ENCODE measurements at regions not wholly inside any gene's neighbourhood (a gene's known extent, or its start where the extent isn't known, plus 50 kb on each side); places are given as distances from the start of the nearest gene placed in this dataset.
"Not testable (repeated sequence)": the region's sequence is repeated elsewhere in the genome, so short reads cannot be mapped to it uniquely, and the experiment has no call there.

GRCh38 chr3:14033023-14033422 lies 91.6 kb downstream of the CHCHD4 start:
- no peak for DNase-seq
- no peak for TF ChIP-seq POLR2A (IDR thresholded peaks at IDR 0.05)
- no peak for TF ChIP-seq CTCF (IDR thresholded peaks at IDR 0.05)

GRCh38 chr3:14031271-14031670 lies 93.4 kb downstream of the CHCHD4 start:
- Histone ChIP-seq H3K36me3 (no peaks in the 10 kb centered on the region), H3K4me1 (no peaks in the 10 kb centered on the region), H3K27me3 (no peaks in the 10 kb centered on the region), H3K27ac (no peak overlapping the region), H3K9me3 (peaks cover 0 to 3% (median 0%) of the 10 kb centered on the region in 4 donors), H3K4me3 (no peak overlapping the region)
- TF ChIP-seq CTCF (IDR thresholded peaks at IDR 0.05) (no peak), POLR2A (IDR thresholded peaks at IDR 0.05) (no peak)
- no peak for DNase-seq

More at GRCh38 chr3:14033023-14033422, 91.6 kb downstream of the CHCHD4 start:
- Histone ChIP-seq H3K4me3 (no peak overlapping the region), H3K9me3 (peaks cover 0 to 8% (median 2%) of the 10 kb centered on the region in 4 donors), H3K4me1 (no peaks in the 10 kb centered on the region), H3K27ac (no peak overlapping the region), H3K27me3 (no peaks in the 10 kb centered on the region), H3K36me3 (no peaks in the 10 kb centered on the region)

- H3K4me1 ChIP-seq, H3K27me3 ChIP-seq, H3K27ac ChIP-seq, H3K36me3 ChIP-seq, DNase-seq, H3K4me3 ChIP-seq, H3K9me3 ChIP-seq: not testable (repeated sequence)
These were observed 95.2 kb downstream of the CHCHD4 start for GRCh38 chr3:14029390-14029995.

- not testable (repeated sequence) for H3K9me3 ChIP-seq, DNase-seq, H3K4me1 ChIP-seq, H3K36me3 ChIP-seq, H3K4me3 ChIP-seq, H3K27ac ChIP-seq, H3K27me3 ChIP-seq
These were observed 96.5 kb downstream of the CHCHD4 start for GRCh38 chr3:14028122-14028521.

GRCh38 chr3:14019459-14019858 lies 105.2 kb downstream of the CHCHD4 start:
- no peak for DNase-seq
- no peak for TF ChIP-seq POLR2A (IDR thresholded peaks at IDR 0.05)
- no peak for TF ChIP-seq CTCF (IDR thresholded peaks at IDR 0.05)

GRCh38 chr3:14016900-14017475 lies 107.7 kb downstream of the CHCHD4 start:
- Histone ChIP-seq H3K36me3 (no peaks in the 10 kb centered on the region), H3K27me3 (no peaks in the 10 kb centered on the region), H3K27ac (no peak overlapping the region), H3K4me3 (no peak overlapping the region), H3K4me1 (no peaks in the 10 kb centered on the region), H3K9me3 (peaks cover 0 to 11% (median 0%) of the 10 kb centered on the region in 4 donors)
- TF ChIP-seq CTCF (IDR thresholded peaks at IDR 0.05) (no peak), POLR2A (IDR thresholded peaks at IDR 0.05) (no peak)
- no peak for DNase-seq

More at GRCh38 chr3:14019459-14019858, 105.2 kb downstream of the CHCHD4 start:
- Histone ChIP-seq H3K9me3 (peaks cover 0 to 5% (median 0%) of the 10 kb centered on the region in 4 donors), H3K27me3 (no peaks in the 10 kb centered on the region), H3K4me1 (no peaks in the 10 kb centered on the region), H3K4me3 (no peak overlapping the region), H3K27ac (no peak overlapping the region), H3K36me3 (no peaks in the 10 kb centered on the region)

Data from Peyer's patch (tissue), 4 donors.